Stimulated activated CD8-positive, alpha-beta memory T cell treated with anti-CD3 and anti-CD28 coated beads, Interleukin-7, amount 100 ng/mL, for 48 hours (primary cell): ENCODE measurements at regions not wholly inside any gene's neighbourhood (a gene's known extent, or its start where the extent isn't known, plus 50 kb on each side); places are given as distances from the start of the nearest gene placed in this dataset.

ENCODE experiments used
- DNase-seq, 2 donors: peaks; one replicate each; pipeline ENCODE4 v3.0.0-alpha.2; 2020; ENCODE audit warnings: low read depth in 1 of 2; ENCODE audit errors: extremely low read depth in 1 of 2

DNA sequence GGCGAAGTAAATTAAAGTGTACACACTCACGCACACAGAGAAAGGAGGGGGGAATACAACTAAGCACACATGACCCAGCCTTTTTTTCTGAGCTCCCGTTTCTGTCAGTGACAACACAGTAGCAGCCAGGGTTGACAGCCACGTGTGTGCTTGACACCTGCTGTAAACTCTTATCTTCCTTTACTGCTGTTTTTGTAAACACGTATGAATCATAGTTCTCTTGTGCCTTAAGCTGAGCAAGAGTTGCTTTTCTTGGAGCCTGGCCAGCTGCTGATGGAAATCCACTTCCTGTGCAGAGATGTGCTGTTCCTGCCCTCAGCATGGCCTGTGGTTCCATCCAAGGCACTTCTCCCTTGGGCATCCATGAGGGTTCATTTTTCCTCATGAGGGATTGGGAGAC, 561.9 kb downstream of the GALR1 start:
- DNase-seq = no peak

DNA sequence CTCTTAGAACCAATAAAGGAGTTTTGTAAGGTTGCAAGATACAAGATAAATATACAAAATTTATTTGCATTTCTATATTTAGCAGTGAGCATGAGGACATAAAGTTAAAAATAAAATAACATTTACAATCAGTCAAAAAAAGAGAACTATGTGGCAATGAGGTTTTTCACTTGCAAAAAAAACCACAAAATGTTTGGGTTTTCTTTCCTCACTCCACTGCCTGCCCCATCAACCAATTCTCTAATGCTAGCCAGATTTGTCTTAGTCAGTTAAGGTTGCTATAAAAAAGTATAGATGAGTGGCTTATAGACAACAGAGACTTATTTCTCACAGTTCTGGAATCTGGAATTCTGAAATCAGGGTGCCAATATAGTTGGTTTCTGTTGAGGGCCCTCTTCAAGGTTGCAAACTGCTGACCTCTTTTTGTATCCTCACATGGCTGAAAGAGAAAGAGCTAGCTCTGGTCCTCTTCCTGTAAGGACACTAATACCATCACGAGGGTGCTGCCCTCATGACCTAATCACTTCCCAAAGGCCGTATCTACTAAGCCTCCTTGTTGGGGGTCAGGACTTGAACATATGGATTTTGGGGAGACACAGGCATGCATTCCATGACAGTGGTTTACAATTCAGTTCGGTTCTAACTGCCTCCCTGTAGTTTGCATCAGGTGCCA, 566.2 kb downstream of the GALR1 start:
- DNase-seq = no peak

DNA sequence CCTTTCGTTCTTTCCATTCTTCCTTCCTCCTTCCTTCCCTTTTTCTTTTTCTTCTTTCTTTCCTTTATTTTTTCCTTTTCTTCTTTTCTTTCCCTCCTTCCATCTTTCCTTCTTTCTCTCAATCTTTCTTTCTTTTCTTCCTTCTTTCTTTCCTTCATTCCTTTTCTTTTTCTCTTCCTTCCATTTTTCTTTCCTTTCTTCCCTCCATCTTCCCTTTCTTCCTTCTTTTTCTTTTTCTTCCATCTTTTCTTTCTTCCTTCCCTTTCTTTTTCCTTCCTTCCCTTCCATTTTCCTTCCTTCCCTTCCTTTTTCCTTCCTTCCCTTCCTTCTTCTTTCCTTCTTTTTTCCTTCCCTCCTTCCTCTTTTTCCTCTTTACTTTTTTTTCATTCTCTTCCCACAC, 568.7 kb downstream of the GALR1 start:
- DNase-seq = no peak

DNA sequence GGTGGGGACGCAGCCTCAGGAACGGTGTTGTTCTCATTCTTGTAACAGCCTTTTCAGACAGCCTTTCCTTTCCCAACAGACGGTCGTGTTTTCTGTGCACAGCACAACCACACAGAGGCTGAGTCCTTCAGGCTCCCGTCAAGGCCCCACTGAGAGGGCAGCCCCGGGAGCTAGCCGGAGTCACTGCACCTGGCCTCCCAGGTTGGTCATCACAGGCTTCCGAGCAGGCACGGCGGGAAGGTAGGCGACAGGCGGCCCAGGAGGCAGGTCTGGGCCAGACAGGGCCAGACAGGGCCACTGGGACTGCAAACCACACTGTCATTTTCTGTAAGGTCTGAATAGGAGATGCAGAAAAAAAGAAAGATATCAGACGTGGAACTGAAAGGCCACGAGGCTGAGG, 570.8 kb downstream of the GALR1 start:
- no peak for DNase-seq

DNA sequence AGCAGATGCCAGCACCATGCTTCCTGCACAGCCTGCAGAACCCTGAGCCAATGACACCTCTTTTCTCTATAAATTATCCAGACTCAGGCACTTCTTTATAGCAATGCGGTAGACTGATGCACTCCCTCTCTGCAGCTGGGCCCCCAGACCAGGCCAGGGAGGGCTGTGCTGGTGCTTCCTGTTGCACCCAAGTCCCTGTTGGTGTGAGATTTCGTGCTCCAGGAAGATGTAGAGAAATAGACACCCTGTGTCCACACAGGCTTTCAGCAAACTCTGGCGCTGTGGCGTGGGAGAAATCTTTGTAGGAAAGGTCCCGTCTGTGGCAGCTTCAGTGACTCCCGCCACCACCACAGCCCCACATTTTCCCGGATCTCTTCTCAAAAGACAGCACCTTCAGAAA, 572.2 kb downstream of the GALR1 start:
- no peak for DNase-seq

DNA sequence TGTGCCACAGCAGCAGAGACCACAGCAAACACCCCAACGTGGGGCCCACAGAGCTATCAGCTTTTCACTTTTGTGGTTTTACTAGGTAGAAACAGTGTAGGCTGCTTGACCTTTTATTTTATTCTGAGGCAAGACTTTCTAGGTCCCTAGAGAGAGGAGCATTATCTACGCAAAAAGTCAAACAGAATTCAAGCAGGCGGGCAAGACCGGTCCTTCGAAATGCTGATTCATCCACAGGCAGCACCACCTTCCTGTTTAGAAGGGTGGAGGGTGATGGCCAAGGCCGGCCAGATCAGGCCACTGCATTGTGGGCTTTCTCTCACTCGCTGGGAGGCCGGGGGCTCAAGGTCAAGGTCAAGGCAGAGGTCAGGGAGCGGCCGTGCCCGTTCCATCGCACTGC, 573.0 kb downstream of the GALR1 start:
- no peak for DNase-seq

DNA sequence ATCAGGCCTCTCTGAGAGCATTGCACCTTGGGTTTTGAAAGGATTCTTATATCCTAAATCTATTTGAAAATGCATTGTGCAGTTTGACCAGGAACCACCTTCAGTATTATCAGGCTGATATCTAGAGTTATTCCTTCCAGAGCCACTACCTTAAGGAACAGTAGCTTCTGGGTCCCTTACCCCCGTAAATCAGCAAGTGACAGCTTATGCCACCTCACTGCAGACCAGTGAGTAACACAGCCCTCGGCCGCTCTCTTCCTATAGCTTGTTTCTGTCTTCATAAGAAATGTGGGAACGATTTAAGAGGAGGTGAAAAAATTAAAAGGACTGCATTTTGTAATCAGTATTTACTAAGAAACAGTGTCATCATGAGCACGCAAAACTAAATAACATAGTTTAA, 584.2 kb downstream of the GALR1 start:
- DNase-seq = no peak

DNA sequence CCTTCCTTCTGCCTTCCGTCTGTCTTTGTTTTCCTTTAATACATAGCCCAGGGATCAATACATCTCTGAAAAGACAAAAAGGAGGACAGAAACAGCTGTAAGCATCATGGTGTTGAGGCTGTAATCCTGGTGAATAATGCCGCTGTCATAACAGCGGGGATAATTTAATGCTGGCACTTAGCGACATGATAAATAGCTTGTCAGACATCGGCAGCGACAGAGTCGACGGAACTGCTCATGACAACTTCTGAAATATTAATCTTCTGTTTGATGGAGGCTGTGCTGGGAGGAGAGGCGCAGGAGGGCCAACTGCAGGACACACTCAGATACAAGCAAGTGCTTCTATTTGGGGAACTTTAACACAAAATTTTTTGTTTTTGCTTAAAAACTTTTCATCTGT, 602.2 kb downstream of the GALR1 start:
- no peak for DNase-seq

DNA sequence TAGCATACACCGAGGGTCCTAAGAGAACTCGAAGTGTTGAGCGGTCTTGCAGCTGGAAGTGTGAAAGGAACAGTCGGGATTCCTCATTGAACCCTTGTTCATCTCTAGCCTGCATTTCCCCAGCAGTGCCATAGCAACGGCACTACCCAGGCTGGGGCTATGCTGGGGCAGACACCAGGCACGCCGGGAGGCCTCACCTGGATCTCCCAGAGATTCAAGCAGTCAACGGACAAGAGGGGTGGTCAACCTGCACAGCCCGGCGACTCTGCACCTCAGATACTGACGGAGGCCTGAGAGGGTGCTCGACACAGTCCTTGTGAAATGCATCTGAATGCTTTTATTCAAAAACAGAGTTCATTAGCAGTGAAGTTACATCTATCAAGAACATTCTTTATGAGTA, 604.2 kb downstream of the GALR1 start:
- no peak for DNase-seq

DNA sequence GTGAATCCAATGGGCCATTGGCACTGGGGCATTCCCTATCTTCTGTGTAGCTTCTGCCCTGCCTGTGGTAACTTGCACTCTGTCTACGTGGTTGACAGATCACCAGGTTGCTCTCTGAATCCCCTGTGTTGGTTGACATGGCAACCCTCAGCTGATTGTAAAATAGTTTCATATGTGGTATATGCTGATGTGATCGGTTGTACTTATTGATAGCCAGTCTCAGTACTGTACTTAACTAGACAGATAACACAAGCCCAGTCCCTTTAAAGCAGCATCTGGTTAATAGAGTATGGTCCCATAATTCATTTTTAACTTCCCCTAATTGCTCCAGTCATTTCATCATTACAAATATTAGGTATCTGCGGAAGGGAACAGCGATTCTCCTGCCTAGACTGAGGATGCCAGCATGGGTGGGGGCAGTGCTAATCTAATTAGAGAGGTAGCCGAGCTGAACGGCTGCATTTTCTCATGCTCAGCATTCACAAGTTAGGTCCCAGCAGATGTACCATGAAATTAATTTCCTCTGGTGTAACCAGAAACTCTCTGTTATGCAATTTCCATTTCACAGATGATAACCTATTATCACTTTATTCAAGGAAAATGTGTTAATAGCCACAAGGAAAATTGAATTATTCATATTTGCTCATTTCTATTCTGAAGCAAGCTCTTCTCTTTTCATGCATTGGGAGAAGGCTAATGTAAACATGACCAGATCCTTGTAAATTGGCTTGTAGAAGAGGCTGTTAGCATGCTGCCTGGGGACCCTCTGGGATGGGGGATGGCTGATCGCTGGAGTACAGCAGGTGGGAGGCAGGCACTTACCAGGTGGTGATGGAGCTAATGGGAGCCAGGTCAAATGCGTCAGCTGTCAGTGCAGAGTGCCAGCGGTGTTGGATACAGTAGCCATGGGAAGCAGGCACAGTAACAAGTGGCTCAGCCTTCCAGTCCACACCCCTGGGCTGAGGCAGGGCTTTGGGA, 608.3 kb downstream of the GALR1 start:
- DNase-seq = no peak

DNA sequence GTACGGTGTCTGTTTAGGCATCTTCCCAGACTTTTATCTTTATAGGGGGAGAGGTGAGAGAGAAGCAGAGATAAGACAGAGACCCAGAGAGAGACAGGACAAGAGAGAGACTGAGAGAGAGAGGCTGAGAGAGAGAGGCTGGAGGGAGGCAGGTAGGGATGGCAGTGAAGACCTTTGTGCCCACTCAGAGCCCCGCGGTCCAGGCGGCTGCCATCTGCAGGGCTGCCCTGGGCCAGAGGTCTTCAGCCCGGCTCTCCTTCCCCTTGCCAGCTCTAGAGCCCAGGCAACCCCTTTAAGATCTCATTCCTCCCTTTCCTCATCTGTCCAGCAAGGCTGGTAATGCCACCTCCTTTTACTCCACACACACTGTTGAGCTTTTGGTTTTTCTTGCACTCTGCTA, 610.0 kb downstream of the GALR1 start:
- DNase-seq = no peak

DNA sequence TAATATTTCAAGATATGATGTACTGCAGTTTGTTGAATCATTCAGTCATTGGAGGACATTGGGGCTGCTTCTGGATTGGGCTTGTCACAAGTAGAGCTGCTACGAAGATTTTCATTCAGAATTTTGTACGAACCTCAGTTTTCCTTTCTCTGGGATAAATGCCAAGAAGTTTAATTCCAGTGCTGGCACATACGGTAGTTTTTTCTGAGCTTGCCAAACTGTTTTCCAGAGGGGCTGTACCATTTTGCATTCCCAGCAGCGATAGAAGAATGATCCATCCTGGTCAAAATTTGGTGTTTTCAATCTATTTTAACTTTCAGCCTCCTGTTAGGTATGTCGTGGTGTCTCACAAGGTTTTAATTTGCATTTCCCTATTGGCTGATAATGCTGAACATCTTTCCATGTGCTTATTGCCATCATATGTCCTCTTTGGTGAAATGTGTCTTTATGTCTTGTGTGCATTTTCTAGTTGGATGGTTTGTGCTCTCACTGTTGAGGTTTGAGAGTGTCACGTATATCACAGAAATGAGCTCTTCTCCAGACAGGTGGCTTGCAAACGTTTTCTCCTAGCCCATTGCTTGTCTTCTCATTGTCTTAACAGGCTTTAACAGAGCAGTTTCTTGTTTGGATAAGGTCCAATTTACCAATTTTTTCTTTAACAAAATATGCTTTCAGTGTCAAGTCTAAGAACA, 612.6 kb downstream of the GALR1 start:
- no peak for DNase-seq

DNA sequence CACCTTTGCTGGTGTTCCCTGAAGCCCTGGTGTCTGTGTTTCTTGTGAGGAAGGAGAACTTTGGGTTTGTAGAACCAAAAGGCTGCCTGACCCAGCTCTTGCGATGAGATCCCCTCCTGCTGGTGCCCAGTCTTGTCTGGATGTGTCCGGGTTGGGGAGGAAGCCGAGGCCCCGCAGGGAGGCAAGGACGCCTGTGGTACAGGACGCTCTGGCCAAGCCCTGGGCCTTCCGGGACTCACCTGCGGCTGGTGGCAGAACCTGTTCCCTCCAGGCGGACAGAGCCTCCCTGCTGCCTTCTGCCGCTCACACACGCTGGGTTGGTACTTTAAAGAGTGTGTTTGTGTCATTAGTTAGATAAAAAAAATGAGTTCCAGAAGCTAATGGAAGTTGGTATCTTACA, 616.2 kb downstream of the GALR1 start:
- DNase-seq = no peak

DNA sequence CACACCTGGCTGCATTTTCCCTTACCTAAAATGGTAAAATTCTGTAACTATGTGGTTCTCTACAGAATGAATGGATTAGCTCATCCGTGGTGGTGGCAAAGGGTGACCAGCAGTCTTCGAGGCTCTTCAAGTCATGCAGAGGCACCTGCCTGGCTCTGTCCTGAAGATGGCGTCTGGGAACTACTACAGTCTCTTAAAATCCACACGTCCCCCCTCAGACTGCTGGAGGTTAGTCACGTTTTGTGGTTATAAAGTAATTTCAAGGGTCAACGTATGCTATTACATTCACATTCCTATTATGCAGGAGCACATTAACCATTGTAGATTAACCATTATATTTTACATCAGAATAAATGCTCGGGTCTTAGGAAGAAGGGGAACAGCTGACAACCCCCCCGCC, 616.7 kb downstream of the GALR1 start:
- no peak for DNase-seq

DNA sequence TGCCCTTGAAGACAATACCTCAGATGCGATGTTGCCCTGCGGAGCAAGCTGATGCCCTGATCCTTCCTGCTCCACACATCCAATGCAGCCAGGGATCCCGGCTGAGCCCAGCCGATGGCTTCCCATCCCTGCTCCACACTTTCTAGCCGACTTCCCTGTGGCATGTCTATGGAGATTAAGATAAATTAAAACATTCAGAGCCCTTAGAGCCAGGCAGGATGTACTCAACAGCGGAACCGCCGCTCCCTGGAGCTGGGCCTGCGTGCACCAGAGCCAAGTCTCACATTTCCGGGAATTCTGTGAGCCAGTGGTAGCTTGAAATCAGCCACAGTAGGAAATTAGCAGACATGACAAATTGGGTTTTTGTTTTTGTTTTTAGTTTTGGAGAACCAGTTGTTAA, 620.6 kb downstream of the GALR1 start:
- no peak for DNase-seq

DNA sequence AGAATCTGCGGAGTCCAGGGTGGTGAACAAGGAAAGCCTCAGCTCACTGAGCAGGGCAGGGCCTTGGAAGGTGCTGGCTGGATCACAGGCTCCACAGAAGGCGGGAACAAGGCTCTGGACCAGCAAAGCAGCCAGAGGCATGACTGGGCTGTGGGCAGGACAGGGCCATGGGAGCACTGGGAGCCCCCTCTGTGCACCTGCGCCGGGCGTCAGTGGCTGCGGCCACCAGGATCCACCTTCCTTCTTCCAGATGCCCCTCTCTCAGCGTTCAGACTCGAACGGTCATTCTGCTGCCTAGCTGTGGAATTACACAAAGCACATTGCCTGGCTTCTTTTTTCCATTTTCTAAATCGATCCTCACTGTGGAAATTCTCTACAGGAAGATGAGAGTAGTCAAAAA, 621.2 kb downstream of the GALR1 start:
- no peak for DNase-seq

DNA sequence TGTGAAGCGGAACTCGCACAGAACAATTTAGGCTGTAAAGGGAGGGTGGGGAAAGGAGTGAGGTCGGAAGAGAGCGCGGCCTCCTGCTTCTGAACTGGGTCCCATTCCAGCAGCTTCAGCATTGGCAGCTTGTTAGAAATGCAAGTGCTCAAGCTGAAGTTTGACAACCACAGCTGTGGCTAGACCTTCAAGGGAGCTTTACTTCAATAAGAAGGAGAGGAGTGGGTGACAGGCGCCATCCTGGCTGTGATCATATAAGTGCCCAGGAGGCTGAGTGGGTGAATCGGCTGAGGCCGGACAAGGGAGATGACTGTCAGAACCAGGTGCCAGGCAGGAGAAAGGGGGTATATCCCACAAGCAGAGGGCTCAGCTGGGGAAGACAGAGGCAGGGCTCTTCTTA, 622.5 kb downstream of the GALR1 start:
- no peak for DNase-seq

DNA sequence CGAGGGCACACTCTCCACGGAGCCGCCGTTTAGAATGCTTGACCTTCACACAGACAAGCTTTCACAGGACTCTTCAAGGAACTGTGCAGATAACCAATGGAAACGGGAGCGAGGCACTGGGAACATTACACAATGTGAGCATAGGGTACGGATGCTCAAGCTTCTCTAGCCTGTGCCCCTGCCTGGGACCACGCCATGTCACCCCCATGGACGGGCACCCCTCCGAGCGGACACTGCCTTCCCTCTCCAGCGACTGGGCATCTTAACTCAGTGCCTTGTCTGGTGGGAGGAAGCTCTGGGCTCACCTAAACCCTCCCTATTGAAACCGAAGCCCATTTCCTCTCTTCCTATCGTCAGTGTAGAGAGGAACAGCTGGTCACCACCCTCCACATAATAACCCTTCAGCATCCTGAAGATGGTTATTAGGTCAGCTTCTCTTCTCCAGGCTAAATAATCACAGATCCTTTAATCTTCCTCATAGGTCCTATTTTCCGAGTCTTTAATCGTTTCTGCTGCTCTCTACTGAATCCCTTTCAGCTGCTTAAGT, 626.7 kb downstream of the GALR1 start:
- no peak for DNase-seq

DNA sequence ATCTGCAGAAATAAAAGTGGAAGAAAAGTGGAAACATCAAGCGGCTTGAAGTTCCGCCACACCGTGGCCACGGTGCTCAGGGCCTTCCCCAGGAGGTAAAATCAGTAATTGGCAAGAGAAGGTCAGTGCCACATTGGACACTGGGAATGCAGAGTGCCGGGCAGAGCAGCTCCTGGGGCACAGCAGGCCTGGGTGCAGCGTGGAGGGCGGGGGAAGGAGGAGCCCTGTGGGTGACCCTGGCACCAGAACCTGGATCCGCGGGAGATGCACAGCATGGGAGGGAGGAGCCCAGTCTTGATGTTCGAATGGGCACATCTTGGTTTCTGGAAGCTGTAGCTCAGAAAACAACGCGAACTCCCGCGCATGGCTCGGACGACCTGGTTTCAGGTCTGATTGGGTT, 630.2 kb downstream of the GALR1 start:
- no peak for DNase-seq

DNA sequence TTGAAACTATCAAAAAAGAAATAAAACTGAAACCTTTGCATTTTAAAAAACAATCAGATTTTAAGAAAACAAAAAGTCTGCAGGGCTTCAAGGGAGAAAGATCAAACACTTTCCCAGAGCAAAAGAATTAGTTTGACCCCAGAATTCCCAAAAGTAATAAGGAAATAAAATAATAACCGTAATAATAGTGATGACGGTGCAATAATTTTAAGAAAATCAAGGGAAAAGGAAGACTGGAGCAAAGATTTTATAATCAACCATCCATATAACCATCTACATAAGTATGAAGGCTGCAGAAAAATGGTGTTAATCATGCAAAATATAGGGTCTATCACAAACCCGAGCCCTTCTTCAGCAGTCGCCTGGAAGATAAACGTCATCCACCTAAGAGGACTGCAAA, 634.8 kb downstream of the GALR1 start:
- DNase-seq = no peak

DNA sequence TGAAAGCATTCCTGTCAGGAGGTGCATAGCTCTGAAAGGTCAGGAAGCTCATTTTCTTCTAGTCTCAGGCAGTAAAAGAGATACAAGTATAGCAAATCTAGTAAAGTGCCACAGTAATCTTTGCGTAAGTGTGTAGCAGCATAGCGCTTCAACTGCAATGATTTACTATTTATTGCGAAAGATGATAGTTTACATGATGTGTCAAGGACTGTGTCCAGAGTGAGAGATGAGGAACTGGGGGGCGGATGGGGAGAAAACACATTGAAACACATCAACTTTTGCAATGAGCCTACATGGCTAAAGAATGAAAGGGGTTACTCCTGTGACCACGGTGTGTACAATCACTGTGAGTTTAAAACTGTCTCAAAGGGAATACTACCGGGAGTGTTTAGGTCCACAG, 644.4 kb downstream of the GALR1 start:
- DNase-seq = no peak

DNA sequence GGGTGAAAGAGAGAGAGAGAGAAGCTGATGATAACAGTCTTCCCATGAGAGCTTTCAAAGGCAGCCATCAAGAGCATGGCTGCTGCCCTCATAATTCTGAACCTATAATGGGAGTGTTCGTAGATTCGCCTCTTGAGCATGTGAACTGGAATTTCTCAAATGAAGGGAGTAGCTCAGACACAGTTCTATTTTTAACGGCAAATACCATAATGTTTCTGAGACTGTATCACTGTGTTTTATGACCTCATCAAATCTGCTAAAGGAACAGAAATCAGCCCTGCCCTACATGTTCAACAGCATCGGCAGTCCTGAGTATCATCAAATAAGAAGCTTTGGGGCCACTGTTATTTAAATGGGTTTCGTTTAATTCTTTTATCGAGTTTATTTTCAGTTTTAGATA, 645.6 kb downstream of the GALR1 start:
- DNase-seq = no peak
